GM21717 (cell line): ENCODE measurements at regions not wholly inside any gene's neighbourhood (a gene's known extent, or its start where the extent isn't known, plus 50 kb on each side); places are given as distances from the start of the nearest gene placed in this dataset.
"Not testable (repeated sequence)": the region's sequence is repeated elsewhere in the genome, so short reads cannot be mapped to it uniquely, and the experiment has no call there.

Experiments
- ATAC-seq: cut with Tn5 transposase; IDR thresholded peaks from one replicate; pipeline ENCODE4 v1.9.1; 2021; ENCODE audit warnings: mild to moderate bottlenecking, moderate library complexity; ENCODE audit not compliant: unreplicated experiment

GRCh38 chr1:85520826-85521820 lies 56.2 kb upstream of the DDAH1 start:
- not testable (repeated sequence) for ATAC-seq

GRCh38 chr1:85522458-85522857 lies 57.5 kb upstream of the DDAH1 start:
- ATAC-seq, result not testable (repeated sequence)

DNA sequence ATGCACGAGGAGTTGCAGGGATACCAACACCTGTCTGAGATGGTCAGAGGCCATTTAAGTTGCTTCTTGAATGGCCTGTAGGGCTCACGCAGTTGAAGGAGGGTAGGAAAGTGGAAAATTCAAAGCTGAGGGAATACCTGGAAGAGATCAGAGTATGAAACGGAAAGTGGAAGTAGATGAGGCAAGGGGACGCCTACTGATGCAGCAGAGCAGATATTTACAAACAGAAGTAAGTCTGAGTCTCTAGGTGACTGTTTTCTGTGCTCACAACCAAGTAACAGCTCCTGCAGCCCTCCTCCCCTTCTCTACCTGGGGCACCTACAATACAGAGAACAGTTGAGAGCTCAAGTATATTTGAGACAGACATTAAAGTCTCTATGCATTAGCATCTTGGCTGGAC lies 57.5 kb upstream of the CCN1 start:
- ATAC-seq, result peak; percentile 66

- not testable (repeated sequence) for ATAC-seq
Observed at GRCh38 chr1:85524281-85524886, 56.2 kb upstream of the CCN1 start.

- ATAC-seq, result not testable (repeated sequence)
Observed at GRCh38 chr1:85525591-85525991, 55.0 kb upstream of the CCN1 start.

DNA sequence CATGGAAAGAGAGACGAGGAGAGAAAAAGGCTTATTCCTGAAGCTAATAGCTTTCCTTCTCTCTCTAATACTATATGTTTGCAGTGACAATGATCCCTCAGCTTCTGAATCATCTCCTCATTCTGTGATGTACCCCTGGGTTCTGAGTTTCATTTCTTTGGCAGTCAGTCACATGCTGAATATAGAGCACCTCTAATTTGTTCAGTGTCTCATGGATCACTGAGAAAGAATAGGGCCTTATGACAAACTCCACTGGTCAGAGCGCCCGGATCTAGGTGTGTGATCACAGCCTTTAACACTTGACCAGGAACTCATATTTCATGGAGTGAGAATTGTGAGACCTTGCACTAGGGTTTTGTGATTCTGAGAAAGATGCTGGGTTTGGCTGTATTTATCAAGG lies 54.3 kb upstream of the CCN1 start:
- ATAC-seq, result not testable (repeated sequence)

GRCh38 chr1:85527145-85527544 lies 53.4 kb upstream of the CCN1 start:
- ATAC-seq, result not testable (repeated sequence)
